ENCODE measurements at regions not wholly inside any gene's neighbourhood (a gene's known extent, or its start where the extent isn't known, plus 50 kb on each side); places are given as distances from the start of the nearest gene placed in this dataset.

- Histone ChIP-seq H3K36me3 (ENCODE audit: control insufficient read depth in 2 of 3, insufficient read depth in 3 of 3, low read length in 3 of 3) (no peaks in the 10 kb centered on the region), H3K4me1 (ENCODE audit: control insufficient read depth in 2 of 3, insufficient read depth in 2 of 3, low read depth in 1 of 3, low read length in 3 of 3) (no peaks in the 10 kb centered on the region), H3K9ac (ENCODE audit: low read length in 3 of 3) (no peak overlapping the region), H3K27me3 (ENCODE audit: control insufficient read depth, insufficient read depth, low read length) (no peaks in the 10 kb centered on the region), H3K27ac (ENCODE audit: low read depth in 2 of 2, low read length in 2 of 2) (no peak overlapping the region), H3K4me3 (ENCODE audit: low read length in 3 of 3) (no peak overlapping the region), H3K9me3 (ENCODE audit: control insufficient read depth in 2 of 3, insufficient read depth in 1 of 3, low read length in 3 of 3) (no peaks in the 10 kb centered on the region)
- intact Hi-C loops (cut with DNase I) = no loop called here
- no peak for TF ChIP-seq CTCF (IDR thresholded peaks at IDR 0.05; ENCODE audit: borderline replicate concordance, extremely low read depth, insufficient read depth)
- DNase-seq (no peak), FAIRE-seq (no peak)
Measured at GRCh38 chr4:138096384-138097062, 145.6 kb downstream of the SLC7A11 start.

- H3K36me3 ChIP-seq (ENCODE audit: control insufficient read depth in 2 of 3, insufficient read depth in 3 of 3, low read length in 3 of 3) = no peaks in the 10 kb centered on the region
- H3K27me3 ChIP-seq (ENCODE audit: control insufficient read depth, insufficient read depth, low read length) = no peaks in the 10 kb centered on the region
- no peak overlapping the region for H3K27ac ChIP-seq (ENCODE audit: low read depth in 2 of 2, low read length in 2 of 2)
- FAIRE-seq (no peak), DNase-seq (no peak)
- H3K4me3 ChIP-seq (ENCODE audit: low read length in 3 of 3) = no peak overlapping the region
- TF ChIP-seq CTCF (IDR thresholded peaks at IDR 0.05; ENCODE audit: borderline replicate concordance, extremely low read depth, insufficient read depth) = no peak
- no peak overlapping the region for H3K9ac ChIP-seq (ENCODE audit: low read length in 3 of 3)
- intact Hi-C loops (cut with DNase I) = no loop called here
- H3K4me1 ChIP-seq (ENCODE audit: control insufficient read depth in 2 of 3, insufficient read depth in 2 of 3, low read depth in 1 of 3, low read length in 3 of 3) = no peaks in the 10 kb centered on the region
- no peaks in the 10 kb centered on the region for H3K9me3 ChIP-seq (ENCODE audit: control insufficient read depth in 2 of 3, insufficient read depth in 1 of 3, low read length in 3 of 3)
Measured at GRCh38 chr4:138095378-138095777, 146.8 kb downstream of the SLC7A11 start.

- Histone ChIP-seq H3K36me3 (ENCODE audit: control insufficient read depth in 2 of 3, insufficient read depth in 3 of 3, low read length in 3 of 3) (no peaks in the 10 kb centered on the region), H3K27me3 (ENCODE audit: control insufficient read depth, insufficient read depth, low read length) (no peaks in the 10 kb centered on the region), H3K9me3 (ENCODE audit: control insufficient read depth in 2 of 3, insufficient read depth in 1 of 3, low read length in 3 of 3) (no peaks in the 10 kb centered on the region), H3K4me3 (ENCODE audit: low read length in 3 of 3) (no peak overlapping the region), H3K27ac (ENCODE audit: low read depth in 2 of 2, low read length in 2 of 2) (no peak overlapping the region), H3K4me1 (ENCODE audit: control insufficient read depth in 2 of 3, insufficient read depth in 2 of 3, low read depth in 1 of 3, low read length in 3 of 3) (no peaks in the 10 kb centered on the region), H3K9ac (ENCODE audit: low read length in 3 of 3) (no peak overlapping the region)
- DNase-seq = no peak
- no peak for TF ChIP-seq CTCF (IDR thresholded peaks at IDR 0.05; ENCODE audit: borderline replicate concordance, extremely low read depth, insufficient read depth)
- FAIRE-seq = no peak
- intact Hi-C loops (cut with DNase I) = no loop called here
Measured at GRCh38 chr4:138092060-138092459, 150.1 kb downstream of the SLC7A11 start.

Data from kidney (tissue), 13 donors.